ENCODE measurements at regions not wholly inside any gene's neighbourhood (a gene's known extent, or its start where the extent isn't known, plus 50 kb on each side); places are given as distances from the start of the nearest gene placed in this dataset.

- ATAC-seq (no peak), DNase-seq (ENCODE audit: low spot score) (no peak)
- intact Hi-C loops (cut with DNase I), result no loop called here
Observed at GRCh38 chr11:57097149-57097548, 84.6 kb upstream of the LRRC55 start.

GRCh38 chr11:57098191-57098590 lies 83.6 kb upstream of the LRRC55 start:
- intact Hi-C loops (cut with DNase I), result no loop called here
- DNase-seq (ENCODE audit: low spot score) (no peak), ATAC-seq (no peak)

GRCh38 chr11:57100638-57101331 lies 81.0 kb upstream of the LRRC55 start:
- ATAC-seq, result no peak
- DNase-seq (ENCODE audit: low spot score), result no peak
- intact Hi-C loops (cut with DNase I), result no loop called here

GRCh38 chr11:57103899-57104605 lies 77.7 kb upstream of the LRRC55 start:
- DNase-seq (ENCODE audit: low spot score) (no peak), ATAC-seq (no peak)
- intact Hi-C loops (cut with DNase I), result no loop called here

- DNase-seq (ENCODE audit: low spot score) (no peak), ATAC-seq (no peak)
- intact Hi-C loops (cut with DNase I), result no loop called here
Observed at GRCh38 chr11:57109331-57109730, 72.4 kb upstream of the LRRC55 start.

GRCh38 chr11:57111619-57112018 lies 70.1 kb upstream of the LRRC55 start:
- intact Hi-C loops (cut with DNase I), result no loop called here
- DNase-seq (ENCODE audit: low spot score) (no peak), ATAC-seq (no peak)

GRCh38 chr11:57116654-57117053 lies 65.1 kb upstream of the LRRC55 start:
- intact Hi-C loops (cut with DNase I), result no loop called here
- DNase-seq (ENCODE audit: low spot score) (no peak), ATAC-seq (peak; percentile 55)

GRCh38 chr11:57120192-57120965 lies 61.4 kb upstream of the LRRC55 start:
- ATAC-seq, result no peak
- intact Hi-C loops (cut with DNase I), result no loop called here
- DNase-seq (ENCODE audit: low spot score), result no peak

- intact Hi-C loops (cut with DNase I), result no loop called here
- DNase-seq (ENCODE audit: low spot score) (no peak), ATAC-seq (no peak)
Observed at GRCh38 chr11:57121996-57122395, 59.8 kb upstream of the LRRC55 start.

- ATAC-seq (no peak), DNase-seq (ENCODE audit: low spot score) (no peak)
- intact Hi-C loops (cut with DNase I), result no loop called here
Observed at GRCh38 chr11:57123590-57123989, 58.2 kb upstream of the LRRC55 start.

- intact Hi-C loops (cut with DNase I), result no loop called here
- DNase-seq (ENCODE audit: low spot score) (no peak), ATAC-seq (no peak)
Observed at GRCh38 chr11:57124505-57124904, 57.2 kb upstream of the LRRC55 start.

GRCh38 chr11:57124917-57125316 lies 56.8 kb upstream of the LRRC55 start:
- ATAC-seq (no peak), DNase-seq (ENCODE audit: low spot score) (no peak)
- intact Hi-C loops (cut with DNase I), result no loop called here

GRCh38 chr11:57126766-57127400 lies 54.9 kb upstream of the LRRC55 start:
- intact Hi-C loops (cut with DNase I), result no loop called here
- ATAC-seq, result no peak

GRCh38 chr11:57131080-57131790 lies 50.5 kb upstream of the LRRC55 start:
- no peak for ATAC-seq
- intact Hi-C loops (cut with DNase I), result no loop called here
- peak; percentile 59 for DNase-seq (ENCODE audit: low spot score)

More at GRCh38 chr11:57126766-57127400, 54.9 kb upstream of the LRRC55 start:
- no peak for DNase-seq (ENCODE audit: low spot score)

All from sciatic nerve (tissue), 2 donors.